CD4-positive, alpha-beta T cell (primary cell): ENCODE measurements at regions not wholly inside any gene's neighbourhood (a gene's known extent, or its start where the extent isn't known, plus 50 kb on each side); places are given as distances from the start of the nearest gene placed in this dataset.

Experiments
- ATAC-seq: fragments of 200-7000 bp; cut with Tn5 transposase; one replicate; pipeline ENCODE4 v1.10.0; 2022; ENCODE audit warnings: mild to moderate bottlenecking; ENCODE audit not compliant: poor library complexity
- CTCF ChIA-PET: fragments of 350-600 bp; sonication (Branson Sonifier 250); formaldehyde crosslinking; loops from one replicate; lab custom pipeline; 2021; ENCODE audit warnings: antibody characterized with exemption, inconsistent platforms; lab: Charles Lee
- POLR2A ChIA-PET: fragments of 350-600 bp; sonication (Branson Sonifier 250); formaldehyde crosslinking; loops from one replicate; lab custom pipeline; 2021; ENCODE audit warnings: antibody characterized with exemption, inconsistent platforms; lab: Charles Lee
- DNase-seq, 14 experiments: peaks; one replicate each; pipeline ENCODE4 v3.0.0-alpha.2; 2013 to 2020; ENCODE audit warnings: mixed read lengths in 2 of 14
- H3K27ac ChIP-seq, 2 donors: one replicate each; pipeline versions ENCODE4 v1.5.1 to v1.7.0; 2013; ENCODE audit warnings: low read length in 2 of 2, low read depth in 1 of 2, mild to moderate bottlenecking in 1 of 2
- H3K27me3 ChIP-seq, 2 experiments: 1 replicate in 1 of 2; 2 replicates in 1 of 2; pipeline versions ENCODE4 v1.6.1 to v1.7.0; 2013; ENCODE audit warnings: low read length in 2 of 2, control low read depth in 1 of 2, mild to moderate bottlenecking in 1 of 2, moderate library complexity in 1 of 2; ENCODE audit not compliant: insufficient read depth in 2 of 2, control insufficient read depth in 1 of 2
- H3K36me3 ChIP-seq: one replicate; pipeline ENCODE4 v1.6.1; 2013; ENCODE audit warnings: low read length, control low read depth; ENCODE audit not compliant: insufficient read depth
- H3K4me1 ChIP-seq: one replicate; pipeline ENCODE4 v1.6.1; 2013; ENCODE audit warnings: low read length, control low read depth; ENCODE audit not compliant: insufficient read depth
- H3K4me3 ChIP-seq: one replicate; pipeline ENCODE4 v1.5.1; 2013; ENCODE audit warnings: mild to moderate bottlenecking, low read length, moderate library complexity
- H3K9me3 ChIP-seq, 2 experiments: 1 replicate in 1 of 2; 2 replicates in 1 of 2; pipeline versions ENCODE4 v1.6.1 to v1.7.0; 2013; ENCODE audit warnings: low read length in 2 of 2, mild to moderate bottlenecking in 2 of 2, control low read depth in 1 of 2, moderate library complexity in 1 of 2; ENCODE audit not compliant: control insufficient read depth in 1 of 2, insufficient read depth in 1 of 2
- H3K27ac Mint-ChIP-seq: one replicate; pipeline ENCODE4 v1.8.0; 2020; ENCODE audit warnings: mixed read lengths
- H3K27me3 Mint-ChIP-seq: one replicate; pipeline ENCODE4 v1.8.0; 2021; ENCODE audit warnings: mixed read lengths
- H3K36me3 Mint-ChIP-seq: one replicate; pipeline ENCODE4 v1.8.0; 2021; ENCODE audit warnings: low read depth, mixed read lengths
- H3K4me1 Mint-ChIP-seq: one replicate; pipeline ENCODE4 v1.8.0; 2021; ENCODE audit warnings: low read depth, mixed read lengths
- H3K4me3 Mint-ChIP-seq: one replicate; pipeline ENCODE4 v1.8.0; 2020; ENCODE audit warnings: mild to moderate bottlenecking, mixed read lengths
- H3K9me3 Mint-ChIP-seq: one replicate; pipeline ENCODE4 v1.8.0; 2020; ENCODE audit warnings: mixed read lengths
- CTCF ChIP-seq: fragments of 200-600 bp; IDR thresholded peaks from one replicate; pipeline ENCODE4 v1.8.0; 2022; ENCODE audit warnings: antibody characterized with exemption, mild to moderate bottlenecking
- intact Hi-C, 2 experiments: fragments of 100-400 bp; cut with DNase I in 1 of 2; cut with micrococcal nuclease in 1 of 2; formaldehyde crosslinking; loops; one replicate each; pipeline versions ENCODE4 v1.15.1 to v1.9.0; 2023 to 2025; cut with DNase I, micrococcal nuclease

GRCh38 chr7:106418094-106418493, 133.3 kb upstream of the NAMPT start:
- Mint-ChIP-seq H3K9me3 (peaks cover 6% of the 10 kb centered on the region), H3K36me3 (no peaks in the 10 kb centered on the region), H3K27ac (no peak overlapping the region), H3K4me3 (no peak overlapping the region), H3K4me1 (no peaks in the 10 kb centered on the region), H3K27me3 (peaks cover 22% of the 10 kb centered on the region)
- Histone ChIP-seq H3K27me3 (no peaks in the 10 kb centered on the region), H3K36me3 (no peaks in the 10 kb centered on the region), H3K4me1 (no peaks in the 10 kb centered on the region), H3K4me3 (no peak overlapping the region), H3K9me3 (peaks cover 0 to 18% of the 10 kb centered on the region in 2 experiments), H3K27ac (no peak overlapping the region)
- intact Hi-C loops = no loop called here
- no peak for TF ChIP-seq CTCF
- DNase-seq = peak in 2 of 14 experiments; percentile 23 to 34
- CTCF ChIA-PET = no interaction called here
- ATAC-seq = no peak
- POLR2A ChIA-PET = no interaction called here

- CTCF ChIA-PET = no interaction called here
- no peaks in the 10 kb centered on the region for H3K36me3 ChIP-seq
- peak in 1 of 14 experiments; percentile 9 for DNase-seq
These were observed 132.6 kb upstream of the NAMPT start for GRCh38 chr7:106417273-106417902.

GRCh38 chr7:106416430-106416829, 131.6 kb upstream of the NAMPT start:
- Mint-ChIP-seq H3K27me3 (peaks cover 31% of the 10 kb centered on the region), H3K4me3 (no peak overlapping the region), H3K36me3 (no peaks in the 10 kb centered on the region), H3K27ac (no peak overlapping the region), H3K9me3 (peaks cover 6% of the 10 kb centered on the region), H3K4me1 (no peaks in the 10 kb centered on the region)
- ATAC-seq (no peak), DNase-seq (no peak)
- Histone ChIP-seq H3K27ac (no peak overlapping the region), H3K27me3 (no peaks in the 10 kb centered on the region), H3K4me1 (no peaks in the 10 kb centered on the region), H3K36me3 (no peaks in the 10 kb centered on the region), H3K9me3 (peaks cover 0 to 18% of the 10 kb centered on the region in 2 experiments), H3K4me3 (no peak overlapping the region)
- intact Hi-C loops = no loop called here
- TF ChIP-seq CTCF = no peak
- ChIA-PET POLR2A (no interaction called here), CTCF (no interaction called here)

More at GRCh38 chr7:106417273-106417902, 132.6 kb upstream of the NAMPT start:
- H3K27ac Mint-ChIP-seq = no peak overlapping the region
- POLR2A ChIA-PET = no interaction called here
- no peaks in the 10 kb centered on the region for H3K4me1 ChIP-seq
- no peak overlapping the region for H3K4me3 Mint-ChIP-seq
- H3K9me3 ChIP-seq = peaks cover 0 to 18% of the 10 kb centered on the region in 2 experiments
- peaks cover 24% of the 10 kb centered on the region for H3K27me3 Mint-ChIP-seq
- peaks cover 6% of the 10 kb centered on the region for H3K9me3 Mint-ChIP-seq
- no peak overlapping the region for H3K27ac ChIP-seq
- no peaks in the 10 kb centered on the region for H3K4me1 Mint-ChIP-seq
- ATAC-seq = no peak
- no peaks in the 10 kb centered on the region for H3K27me3 ChIP-seq
- TF ChIP-seq CTCF = no peak
- no peak overlapping the region for H3K4me3 ChIP-seq
- H3K36me3 Mint-ChIP-seq = no peaks in the 10 kb centered on the region
- intact Hi-C loops = no loop called here
